A673 (cell line): ENCODE measurements at regions not wholly inside any gene's neighbourhood (a gene's known extent, or its start where the extent isn't known, plus 50 kb on each side); places are given as distances from the start of the nearest gene placed in this dataset.

Experiments
- BruUV-seq: library from RNA; stranded (reverse); fragments of 400-500 nt; replicated peaks from 2 replicates; lab custom pipeline; 2021; lab: Mats Ljungman, UMichigan
- CTCF ChIA-PET: fragments of 300-600 bp; sonication (Branson Sonifier 250); formaldehyde crosslinking; loops from one replicate; lab custom pipeline; 2022; ENCODE audit warnings: antibody characterized with exemption; lab: Charles Lee
- POLR2A ChIA-PET: fragments of 300-600 bp; sonication (Branson Sonifier 250); formaldehyde crosslinking; loops from one replicate; lab custom pipeline; 2022; ENCODE audit warnings: antibody characterized with exemption; ENCODE audit not compliant: low non-redundant PET; lab: Charles Lee
- DNase-seq: peaks from one replicate; pipeline ENCODE4 v3.0.0-alpha.2; 2015; ENCODE audit warnings: low spot score
- H3K27ac ChIP-seq: fragments of 200-600 bp; sonication (generic); 2 replicates; pipeline ENCODE4 v1.5.1; 2016; ENCODE audit warnings: mixed run types, low read depth, mild to moderate bottlenecking, mixed read lengths, antibody characterized with exemption, low read length; ENCODE audit not compliant: poor library complexity, severe bottlenecking
- H3K27me3 ChIP-seq: fragments of 200-600 bp; sonication (generic); replicated peaks from 2 replicates; pipeline ENCODE4 v1.6.1; 2017; ENCODE audit warnings: mixed run types, low read depth, mild to moderate bottlenecking, mixed read lengths, antibody characterized with exemption, low read length; ENCODE audit not compliant: insufficient read depth, poor library complexity
- H3K36me3 ChIP-seq: fragments of 200-600 bp; sonication (generic); 2 replicates; pipeline ENCODE4 v1.6.1; 2016; ENCODE audit warnings: mixed run types, mild to moderate bottlenecking, mixed read lengths, antibody characterized with exemption, low read length; ENCODE audit not compliant: insufficient read depth, poor library complexity, severe bottlenecking
- H3K4me1 ChIP-seq: fragments of 200-600 bp; sonication (generic); 2 replicates; pipeline ENCODE4 v1.6.1; 2017; ENCODE audit warnings: mixed run types, mild to moderate bottlenecking, mixed read lengths, antibody characterized with exemption, low read length; ENCODE audit not compliant: insufficient read depth, poor library complexity, severe bottlenecking
- H3K4me3 ChIP-seq: fragments of 200-600 bp; sonication (generic); 2 replicates; pipeline ENCODE4 v1.5.1; 2016; ENCODE audit warnings: low read depth, mixed run types, mild to moderate bottlenecking, mixed read lengths, low read length; ENCODE audit not compliant: poor library complexity, severe bottlenecking
- H3K9me3 ChIP-seq: fragments of 200-600 bp; sonication (generic); 2 replicates; pipeline ENCODE4 v1.6.1; 2016; ENCODE audit warnings: mixed run types, low read depth, mild to moderate bottlenecking, mixed read lengths, antibody characterized with exemption, low read length; ENCODE audit not compliant: poor library complexity, severe bottlenecking
- CTCF ChIP-seq: fragments of 300-800, 200-600 bp; sonication (generic); conservative IDR thresholded peaks from 2 replicates; pipeline ENCODE4 v1.5.1; 2017; ENCODE audit warnings: low read depth, mild to moderate bottlenecking, antibody characterized with exemption, low read length, moderate library complexity, mixed read lengths
- EZH2 ChIP-seq: fragments of 200-600 bp; sonication (generic); IDR thresholded peaks from 2 replicates; pipeline ENCODE4 v1.6.1; 2017; ENCODE audit warnings: borderline replicate concordance, low read depth, mild to moderate bottlenecking, mixed read lengths, antibody characterized with exemption, low read length; ENCODE audit not compliant: poor library complexity, severe bottlenecking
- intact Hi-C: fragments of 100-400 bp; cut with micrococcal nuclease; formaldehyde crosslinking; loops from one replicate; pipeline ENCODE4 v1.10.0; 2022; ENCODE audit not compliant: unreplicated experiment

DNA sequence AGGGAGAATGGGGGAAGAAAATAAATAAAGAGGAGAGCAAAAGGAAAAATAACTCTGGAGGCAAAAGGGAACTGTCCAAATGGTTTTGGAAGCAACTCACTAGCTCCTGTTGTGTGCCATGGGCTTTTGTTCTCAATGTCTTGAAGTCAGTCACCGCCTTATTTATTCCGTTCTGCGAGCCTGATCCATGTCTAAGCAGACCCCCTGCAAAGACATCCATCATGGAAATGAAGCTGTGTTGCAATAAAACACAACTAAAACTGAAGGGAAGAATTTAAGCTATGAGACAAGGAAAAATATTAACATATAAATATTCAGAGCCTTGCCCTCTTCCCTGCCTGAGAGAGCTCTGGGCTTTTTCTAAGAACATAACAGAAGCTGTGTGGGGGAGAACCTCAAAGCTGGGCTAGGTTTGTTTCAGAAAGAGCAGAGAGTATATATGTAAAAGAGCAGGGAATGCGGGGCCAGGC is 373.2 kb upstream of the CNR1 start:
- TF ChIP-seq CTCF (no peak), EZH2 (no peak)
- Histone ChIP-seq H3K27ac (no peak overlapping the region), H3K36me3 (no peaks in the 10 kb centered on the region), H3K9me3 (no peaks in the 10 kb centered on the region), H3K4me1 (no peaks in the 10 kb centered on the region), H3K4me3 (no peak overlapping the region), H3K27me3 (no peaks in the 10 kb centered on the region)
- POLR2A ChIA-PET: no interaction called here
- no TSS peak for BruUV-seq
- CTCF ChIA-PET: no interaction called here
- DNase-seq: no peak
- intact Hi-C loops: no loop called here

DNA sequence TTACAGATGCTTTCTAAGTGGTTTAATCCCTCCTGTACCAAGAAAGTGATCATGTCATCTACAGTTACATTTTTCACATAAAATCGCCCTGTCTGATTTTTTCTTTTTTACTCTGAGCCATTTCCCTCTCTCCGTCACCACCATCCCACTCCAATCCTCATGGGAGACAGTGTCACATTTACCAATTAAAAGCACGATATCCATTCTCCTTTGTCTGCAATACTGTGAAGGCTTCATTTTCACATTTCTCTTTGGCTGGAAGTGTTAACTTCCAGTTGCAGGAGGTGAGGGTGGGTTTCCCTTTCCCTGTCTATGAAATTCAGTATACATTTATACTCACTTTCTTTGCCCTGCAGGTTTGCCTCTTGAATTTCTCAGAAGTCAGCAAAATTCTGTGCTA is 372.7 kb upstream of the CNR1 start:
- no TSS peak for BruUV-seq
- ChIA-PET CTCF (no interaction called here), POLR2A (no interaction called here)
- intact Hi-C loops: no loop called here
- Histone ChIP-seq H3K27ac (no peak overlapping the region), H3K27me3 (no peaks in the 10 kb centered on the region), H3K36me3 (no peaks in the 10 kb centered on the region), H3K4me3 (no peak overlapping the region), H3K4me1 (no peaks in the 10 kb centered on the region), H3K9me3 (no peaks in the 10 kb centered on the region)
- no peak for DNase-seq
- TF ChIP-seq CTCF: no peak
- TF ChIP-seq EZH2: no peak

- H3K27ac ChIP-seq: no peak overlapping the region
- H3K4me1 ChIP-seq: no peaks in the 10 kb centered on the region
- intact Hi-C loops: no loop called here
- BruUV-seq: no TSS peak
- DNase-seq: peak; percentile 21
- H3K9me3 ChIP-seq: no peaks in the 10 kb centered on the region
- H3K36me3 ChIP-seq: no peaks in the 10 kb centered on the region
- no peaks in the 10 kb centered on the region for H3K27me3 ChIP-seq
- ChIA-PET CTCF (no interaction called here), POLR2A (no interaction called here)
- TF ChIP-seq CTCF: no peak
- no peak for TF ChIP-seq EZH2
- H3K4me3 ChIP-seq: no peak overlapping the region
These were observed 372.1 kb upstream of the CNR1 start for GRCh38 chr6:88538130-88538706.
